ENCODE measurements at regions not wholly inside any gene's neighbourhood (a gene's known extent, or its start where the extent isn't known, plus 50 kb on each side); places are given as distances from the start of the nearest gene placed in this dataset.

DNA sequence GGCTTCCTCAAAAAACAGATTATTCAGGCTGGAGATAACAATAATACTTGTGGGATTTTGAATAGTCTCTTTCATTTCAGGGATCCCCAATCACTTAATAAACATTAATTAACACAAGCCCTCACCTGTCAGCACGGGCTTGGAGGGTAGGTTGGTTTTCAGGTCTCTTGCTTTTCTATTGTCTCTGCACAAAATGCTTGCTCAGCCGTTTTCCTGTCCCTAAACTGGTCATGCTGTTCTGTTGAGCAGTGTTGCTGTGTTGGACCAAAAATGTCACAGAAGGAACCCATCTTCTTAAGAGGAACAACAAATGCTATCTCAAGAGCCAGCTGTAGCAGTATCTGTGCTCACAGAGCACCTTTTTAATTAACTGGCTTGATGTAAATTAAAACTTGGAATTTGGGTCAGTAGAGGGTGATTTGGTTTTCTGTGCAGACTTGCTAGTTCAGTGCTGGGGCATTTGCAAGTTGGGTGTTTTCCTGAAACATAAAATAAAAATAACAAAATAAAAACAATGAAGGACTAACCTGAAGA is 231.8 kb upstream of the CRY1 start:
- Mint-ChIP-seq H3K4me1 (peaks cover 21 to 22% of the 10 kb centered on the region in 2 experiments), H3K27me3 (ENCODE audit: low read depth) (peaks cover 42% of the 10 kb centered on the region), H3K9me3 (peaks cover 5 to 6% of the 10 kb centered on the region in 2 experiments; a peak in 2 of 5 replicates), H3K27ac (no peak overlapping the region), H3K36me3 (ENCODE audit: insufficient read depth in 1 of 3, low read depth in 3 of 3) (no peaks in the 10 kb centered on the region), H3K4me3 (no peak overlapping the region)
- H2BK12ac ChIP-seq (ENCODE audit: insufficient read length, low read depth, low read length) = no peak overlapping the region
- no peak overlapping the region for H2BK20ac ChIP-seq (ENCODE audit: low read depth, low read length, poor library complexity, severe bottlenecking)
- no peak overlapping the region for H3K4me2 ChIP-seq (ENCODE audit: insufficient read depth, insufficient read length, low read length)
- H3K23me2 ChIP-seq (ENCODE audit: insufficient read length, low read depth, low read length, poor library complexity, severe bottlenecking) = peaks cover 14% of the 10 kb centered on the region
- no peak overlapping the region for H2BK15ac ChIP-seq (ENCODE audit: low read depth, low read length)
- H3K4me1 ChIP-seq (ENCODE audit: insufficient read depth, low read length) = peaks cover 2% of the 10 kb centered on the region; the same call in 1 of the 2 replicates
- no peak overlapping the region for H3K9ac ChIP-seq (ENCODE audit: extremely low read depth, insufficient read length, low read length)
- H4K91ac ChIP-seq (ENCODE audit: insufficient read length, low read depth, low read length) = no peak overlapping the region
- no peak overlapping the region for H3K14ac ChIP-seq (ENCODE audit: insufficient read depth, low read length)
- no peak overlapping the region for H4K8ac ChIP-seq (replicated peaks; ENCODE audit: insufficient read length, low read depth, low read length)
- no peak overlapping the region for H2AK5ac ChIP-seq (ENCODE audit: insufficient read length, low read length)
- H3K4ac ChIP-seq (ENCODE audit: low read depth, low read length) = no peak overlapping the region
- peaks cover 3% of the 10 kb centered on the region for H4K20me1 ChIP-seq (ENCODE audit: control insufficient read depth, insufficient read depth, insufficient read length)
- WGBS (ENCODE audit: extremely low coverage, insufficient read length, low lambda C conversion rate) = no CpG with 5 or more reads among the region's 2 CpGs
- H3K56ac ChIP-seq (ENCODE audit: insufficient read length, low read depth, low read length) = no peak overlapping the region
- H3K23ac ChIP-seq (ENCODE audit: insufficient read length, low read depth, low read length) = no peak overlapping the region
- no peak for DNase-seq
- H2AFZ ChIP-seq (ENCODE audit: low read length) = no peak overlapping the region
- H3K27ac ChIP-seq (ENCODE audit: insufficient read length, low read depth, low read length) = no peak overlapping the region
- peaks cover 4% of the 10 kb centered on the region; the same call in 1 of the 2 replicates for H3K27me3 ChIP-seq (ENCODE audit: insufficient read depth, low read length)
- H2BK120ac ChIP-seq (ENCODE audit: low read depth, low read length, poor library complexity, severe bottlenecking) = no peak overlapping the region
- H3K79me2 ChIP-seq (ENCODE audit: insufficient read depth, low read length) = no peaks in the 10 kb centered on the region
- H3K9me3 ChIP-seq (ENCODE audit: control insufficient read depth, low read depth, low read length) = no peaks in the 10 kb centered on the region
- no peak overlapping the region for H4K5ac ChIP-seq (ENCODE audit: insufficient read length, low read depth, low read length)
- H3K18ac ChIP-seq (ENCODE audit: insufficient read length, low read depth, low read length) = no peak overlapping the region
- no peak overlapping the region for H2BK5ac ChIP-seq (ENCODE audit: insufficient read length, low read length)
- no peaks in the 10 kb centered on the region for H3K79me1 ChIP-seq (ENCODE audit: insufficient read depth, low read depth, low read length, poor library complexity, severe bottlenecking)
- TF ChIP-seq, protein P1, sequence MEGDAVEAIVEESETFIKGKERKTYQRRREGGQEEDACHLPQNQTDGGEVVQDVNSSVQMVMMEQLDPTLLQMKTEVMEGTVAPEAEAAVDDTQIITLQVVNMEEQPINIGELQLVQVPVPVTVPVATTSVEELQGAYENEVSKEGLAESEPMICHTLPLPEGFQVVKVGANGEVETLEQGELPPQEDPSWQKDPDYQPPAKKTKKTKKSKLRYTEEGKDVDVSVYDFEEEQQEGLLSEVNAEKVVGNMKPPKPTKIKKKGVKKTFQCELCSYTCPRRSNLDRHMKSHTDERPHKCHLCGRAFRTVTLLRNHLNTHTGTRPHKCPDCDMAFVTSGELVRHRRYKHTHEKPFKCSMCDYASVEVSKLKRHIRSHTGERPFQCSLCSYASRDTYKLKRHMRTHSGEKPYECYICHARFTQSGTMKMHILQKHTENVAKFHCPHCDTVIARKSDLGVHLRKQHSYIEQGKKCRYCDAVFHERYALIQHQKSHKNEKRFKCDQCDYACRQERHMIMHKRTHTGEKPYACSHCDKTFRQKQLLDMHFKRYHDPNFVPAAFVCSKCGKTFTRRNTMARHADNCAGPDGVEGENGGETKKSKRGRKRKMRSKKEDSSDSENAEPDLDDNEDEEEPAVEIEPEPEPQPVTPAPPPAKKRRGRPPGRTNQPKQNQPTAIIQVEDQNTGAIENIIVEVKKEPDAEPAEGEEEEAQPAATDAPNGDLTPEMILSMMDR (conservative IDR thresholded peaks at IDR 0.05) = no peak
- H3T11ph ChIP-seq (ENCODE audit: low read length) = no peak overlapping the region

Data from H9 (cell line).